ENCODE measurements at regions not wholly inside any gene's neighbourhood (a gene's known extent, or its start where the extent isn't known, plus 50 kb on each side); places are given as distances from the start of the nearest gene placed in this dataset.

DNA sequence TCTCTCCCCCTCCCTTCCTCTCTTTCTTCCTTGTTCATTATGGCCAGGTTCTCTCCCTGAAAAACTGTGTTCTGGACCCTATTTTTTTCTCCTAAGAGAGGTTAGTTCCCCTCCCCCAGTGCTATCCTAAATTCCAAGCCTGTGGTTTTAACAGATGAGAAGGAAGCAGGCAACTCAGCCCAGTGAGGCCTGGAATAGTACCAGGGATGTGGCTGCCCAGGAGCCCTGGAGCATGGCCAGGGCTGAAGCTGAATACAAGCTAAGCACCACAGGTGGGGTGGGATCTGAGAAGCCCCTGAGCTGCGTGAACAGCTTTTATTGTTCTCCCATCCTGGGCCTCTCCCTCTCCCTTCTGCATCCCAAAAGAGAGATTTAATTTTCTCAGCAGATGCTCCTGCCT is 1581.3 kb upstream of the TMEM132C start:
- Histone ChIP-seq H3K27ac (ENCODE audit: low read depth in 2 of 2, low read length in 1 of 2) (no peak overlapping the region), H3K4me1 (ENCODE audit: control insufficient read depth in 2 of 2, insufficient read depth in 2 of 2, low read length in 1 of 2) (no peaks in the 10 kb centered on the region), H3K27me3 (ENCODE audit: control insufficient read depth in 1 of 2, insufficient read depth in 2 of 2, low read length in 2 of 2) (no peaks in the 10 kb centered on the region), H3K4me3 (ENCODE audit: low read depth in 1 of 2, low read length in 2 of 2) (no peak overlapping the region), H3K36me3 (ENCODE audit: control insufficient read depth in 2 of 2, insufficient read depth in 2 of 2, low read length in 1 of 2) (no peaks in the 10 kb centered on the region), H3K9me3 (ENCODE audit: control insufficient read depth in 2 of 2, insufficient read depth in 1 of 2, low read depth in 1 of 2, low read length in 1 of 2) (peaks cover 2 to 6% of the 10 kb centered on the region in 2 donors)
- 44 to 49% methylated on average over 1 of the region's 1 CpG for WGBS, 2 donors

- Histone ChIP-seq H3K4me3 (ENCODE audit: low read depth in 1 of 2, low read length in 2 of 2) (no peak overlapping the region), H3K27me3 (ENCODE audit: control insufficient read depth in 1 of 2, insufficient read depth in 2 of 2, low read length in 2 of 2) (no peaks in the 10 kb centered on the region), H3K9me3 (ENCODE audit: control insufficient read depth in 2 of 2, insufficient read depth in 1 of 2, low read depth in 1 of 2, low read length in 1 of 2) (peaks cover 2 to 6% of the 10 kb centered on the region in 2 donors), H3K36me3 (ENCODE audit: control insufficient read depth in 2 of 2, insufficient read depth in 2 of 2, low read length in 1 of 2) (no peaks in the 10 kb centered on the region), H3K4me1 (ENCODE audit: control insufficient read depth in 2 of 2, insufficient read depth in 2 of 2, low read length in 1 of 2) (no peaks in the 10 kb centered on the region), H3K27ac (ENCODE audit: low read depth in 2 of 2, low read length in 1 of 2) (no peak overlapping the region)
- 90% methylated on average over 4 of the region's 4 CpGs for WGBS, 2 donors
Observed at GRCh38 chr12:126688556-126688955, 1578.4 kb upstream of the TMEM132C start.

- Histone ChIP-seq H3K27ac (ENCODE audit: low read depth in 2 of 2, low read length in 1 of 2) (no peak overlapping the region), H3K9me3 (ENCODE audit: control insufficient read depth in 2 of 2, insufficient read depth in 1 of 2, low read depth in 1 of 2, low read length in 1 of 2) (peaks cover 0 to 2% of the 10 kb centered on the region in 2 donors), H3K4me1 (ENCODE audit: control insufficient read depth in 2 of 2, insufficient read depth in 2 of 2, low read length in 1 of 2) (no peaks in the 10 kb centered on the region), H3K36me3 (ENCODE audit: control insufficient read depth in 2 of 2, insufficient read depth in 2 of 2, low read length in 1 of 2) (no peaks in the 10 kb centered on the region), H3K27me3 (ENCODE audit: control insufficient read depth in 1 of 2, insufficient read depth in 2 of 2, low read length in 2 of 2) (no peaks in the 10 kb centered on the region), H3K4me3 (ENCODE audit: low read depth in 1 of 2, low read length in 2 of 2) (no peak overlapping the region)
- WGBS, 2 donors, result 80 to 91% methylated on average over 3 of the region's 3 CpGs
Observed at GRCh38 chr12:126700096-126700495, 1566.9 kb upstream of the TMEM132C start.

DNA sequence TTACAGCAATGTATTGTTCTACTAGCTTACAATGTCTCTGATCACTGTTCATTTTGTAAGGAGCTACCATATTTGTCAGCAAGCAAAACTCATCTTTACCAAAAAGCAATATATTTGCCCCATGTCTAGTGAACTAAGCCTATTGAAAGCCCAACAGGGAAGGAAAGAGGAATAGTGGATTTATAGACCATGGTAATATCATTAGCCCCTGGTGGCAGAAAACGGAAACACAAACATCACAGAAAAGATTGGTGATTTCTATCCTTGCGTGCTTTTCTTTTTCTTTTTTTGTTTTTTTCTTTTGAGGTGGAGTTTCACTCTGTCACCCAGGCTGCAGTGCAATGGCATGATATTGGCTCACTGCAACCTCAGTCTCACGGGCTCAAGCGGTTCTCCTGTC is 1562.4 kb upstream of the TMEM132C start:
- Histone ChIP-seq H3K36me3 (ENCODE audit: control insufficient read depth in 2 of 2, insufficient read depth in 2 of 2, low read length in 1 of 2) (no peaks in the 10 kb centered on the region), H3K27ac (ENCODE audit: low read depth in 2 of 2, low read length in 1 of 2) (no peak overlapping the region), H3K27me3 (ENCODE audit: control insufficient read depth in 1 of 2, insufficient read depth in 2 of 2, low read length in 2 of 2) (no peaks in the 10 kb centered on the region), H3K4me1 (ENCODE audit: control insufficient read depth in 2 of 2, insufficient read depth in 2 of 2, low read length in 1 of 2) (no peaks in the 10 kb centered on the region), H3K9me3 (ENCODE audit: control insufficient read depth in 2 of 2, insufficient read depth in 1 of 2, low read depth in 1 of 2, low read length in 1 of 2) (no peaks in the 10 kb centered on the region), H3K4me3 (ENCODE audit: low read depth in 1 of 2, low read length in 2 of 2) (no peak overlapping the region)
- 70 to 80% methylated on average over 4 of the region's 4 CpGs for WGBS, 2 donors

DNA sequence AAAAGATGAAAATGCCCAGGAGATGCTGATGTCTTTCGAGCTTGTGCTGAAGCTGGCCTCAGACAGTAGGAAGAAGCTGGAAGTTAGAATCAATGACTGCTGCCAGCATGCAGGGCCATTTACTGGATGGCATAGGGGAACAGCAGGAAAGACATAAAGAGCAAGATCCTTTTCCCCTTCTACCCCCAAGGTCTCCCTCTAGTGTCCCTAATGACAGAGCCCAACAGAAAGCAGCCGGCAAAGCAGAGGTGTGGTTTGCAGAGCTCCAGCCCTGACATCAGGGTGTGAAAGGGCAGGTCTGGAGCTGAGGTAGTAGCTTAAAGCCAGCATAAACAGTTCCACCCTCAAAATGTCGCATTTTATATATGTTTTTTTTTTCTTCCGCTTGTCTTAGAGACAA is 1560.7 kb upstream of the TMEM132C start:
- H3K4me1 ChIP-seq (ENCODE audit: control insufficient read depth in 2 of 2, insufficient read depth in 2 of 2, low read length in 1 of 2), result no peaks in the 10 kb centered on the region
- WGBS, 2 donors, result 29 to 38% methylated on average over 4 of the region's 4 CpGs
- no peak overlapping the region for H3K4me3 ChIP-seq (ENCODE audit: low read depth in 1 of 2, low read length in 2 of 2)
- no peaks in the 10 kb centered on the region for H3K36me3 ChIP-seq (ENCODE audit: control insufficient read depth in 2 of 2, insufficient read depth in 2 of 2, low read length in 1 of 2)
- H3K9me3 ChIP-seq (ENCODE audit: control insufficient read depth in 2 of 2, insufficient read depth in 1 of 2, low read depth in 1 of 2, low read length in 1 of 2), result no peaks in the 10 kb centered on the region
- H3K27ac ChIP-seq (ENCODE audit: low read depth in 2 of 2, low read length in 1 of 2), result no peak overlapping the region
- no peaks in the 10 kb centered on the region for H3K27me3 ChIP-seq (ENCODE audit: control insufficient read depth in 1 of 2, insufficient read depth in 2 of 2, low read length in 2 of 2)

- no peaks in the 10 kb centered on the region for H3K9me3 ChIP-seq (ENCODE audit: control insufficient read depth in 2 of 2, insufficient read depth in 1 of 2, low read depth in 1 of 2, low read length in 1 of 2)
- H3K4me1 ChIP-seq (ENCODE audit: control insufficient read depth in 2 of 2, insufficient read depth in 2 of 2, low read length in 1 of 2), result no peaks in the 10 kb centered on the region
- H3K4me3 ChIP-seq (ENCODE audit: low read depth in 1 of 2, low read length in 2 of 2), result no peak overlapping the region
- 29 to 38% methylated on average over 3 of the region's 3 CpGs for WGBS, 2 donors
- no peaks in the 10 kb centered on the region for H3K27me3 ChIP-seq (ENCODE audit: control insufficient read depth in 1 of 2, insufficient read depth in 2 of 2, low read length in 2 of 2)
- H3K36me3 ChIP-seq (ENCODE audit: control insufficient read depth in 2 of 2, insufficient read depth in 2 of 2, low read length in 1 of 2), result no peaks in the 10 kb centered on the region
- H3K27ac ChIP-seq (ENCODE audit: low read depth in 2 of 2, low read length in 1 of 2), result no peak overlapping the region
Observed at GRCh38 chr12:126708492-126708896, 1558.5 kb upstream of the TMEM132C start.

GRCh38 chr12:126718365-126718764 is 1548.6 kb upstream of the TMEM132C start:
- no peaks in the 10 kb centered on the region for H3K9me3 ChIP-seq (ENCODE audit: control insufficient read depth in 2 of 2, insufficient read depth in 1 of 2, low read depth in 1 of 2, low read length in 1 of 2)
- no peak overlapping the region for H3K4me3 ChIP-seq (ENCODE audit: low read depth in 1 of 2, low read length in 2 of 2)
- no peak overlapping the region for H3K27ac ChIP-seq (ENCODE audit: low read depth in 2 of 2, low read length in 1 of 2)
- H3K4me1 ChIP-seq (ENCODE audit: control insufficient read depth in 2 of 2, insufficient read depth in 2 of 2, low read length in 1 of 2), result no peaks in the 10 kb centered on the region
- no peaks in the 10 kb centered on the region for H3K27me3 ChIP-seq (ENCODE audit: control insufficient read depth in 1 of 2, insufficient read depth in 2 of 2, low read length in 2 of 2)
- no peaks in the 10 kb centered on the region for H3K36me3 ChIP-seq (ENCODE audit: control insufficient read depth in 2 of 2, insufficient read depth in 2 of 2, low read length in 1 of 2)

GRCh38 chr12:126719912-126720705 is 1546.9 kb upstream of the TMEM132C start:
- H3K4me1 ChIP-seq (ENCODE audit: control insufficient read depth in 2 of 2, insufficient read depth in 2 of 2, low read length in 1 of 2), result no peaks in the 10 kb centered on the region
- no peak overlapping the region for H3K4me3 ChIP-seq (ENCODE audit: low read depth in 1 of 2, low read length in 2 of 2)
- no peak overlapping the region for H3K27ac ChIP-seq (ENCODE audit: low read depth in 2 of 2, low read length in 1 of 2)
- peaks cover 0 to 2% of the 10 kb centered on the region in 2 donors for H3K9me3 ChIP-seq (ENCODE audit: control insufficient read depth in 2 of 2, insufficient read depth in 1 of 2, low read depth in 1 of 2, low read length in 1 of 2)
- H3K36me3 ChIP-seq (ENCODE audit: control insufficient read depth in 2 of 2, insufficient read depth in 2 of 2, low read length in 1 of 2), result no peaks in the 10 kb centered on the region
- no peaks in the 10 kb centered on the region for H3K27me3 ChIP-seq (ENCODE audit: control insufficient read depth in 1 of 2, insufficient read depth in 2 of 2, low read length in 2 of 2)
- 55 to 61% methylated on average over 5 of the region's 5 CpGs for WGBS, 2 donors

DNA sequence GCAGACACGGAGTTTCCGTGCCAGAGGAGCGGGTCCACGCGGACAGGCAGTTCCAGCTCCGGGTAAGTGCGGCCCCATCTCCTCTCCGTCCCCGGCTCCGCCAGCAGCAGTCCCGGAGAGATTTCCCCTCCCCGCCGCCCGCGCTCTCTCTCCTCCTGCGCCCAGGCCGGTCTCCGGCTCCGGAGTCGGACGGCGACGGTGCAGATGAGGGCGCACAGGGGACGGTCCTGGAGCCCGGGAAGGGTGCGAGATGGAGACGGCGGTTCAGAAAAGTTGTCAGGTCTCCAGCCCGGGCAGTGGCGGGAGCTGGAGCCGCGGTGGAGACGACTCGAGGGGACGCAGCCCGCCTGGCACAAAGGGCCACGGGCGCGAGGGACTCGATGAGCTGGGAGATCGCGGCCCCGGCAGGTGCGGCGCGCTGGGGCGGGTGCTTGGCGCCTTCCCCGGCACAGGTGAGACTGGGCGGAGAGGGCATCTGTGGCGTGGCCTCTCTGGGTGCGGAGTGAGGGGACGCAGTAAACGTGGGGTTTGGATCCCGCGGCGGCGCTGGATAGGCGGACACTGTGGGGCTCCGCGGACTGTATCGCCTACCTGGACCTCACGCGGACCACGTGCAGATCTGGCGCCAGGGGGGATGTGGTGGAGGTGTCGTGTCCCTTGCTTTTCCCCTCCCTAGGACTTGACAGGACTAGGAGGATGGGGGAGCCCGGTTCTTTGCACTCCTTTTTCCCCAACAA is 1540.3 kb upstream of the TMEM132C start:
- peaks cover 0 to 9% of the 10 kb centered on the region in 2 donors for H3K9me3 ChIP-seq (ENCODE audit: control insufficient read depth in 2 of 2, insufficient read depth in 1 of 2, low read depth in 1 of 2, low read length in 1 of 2)
- H3K4me1 ChIP-seq (ENCODE audit: control insufficient read depth in 2 of 2, insufficient read depth in 2 of 2, low read length in 1 of 2), result no peaks in the 10 kb centered on the region
- peaks cover 8% of the 10 kb centered on the region in 2 donors for H3K27me3 ChIP-seq (ENCODE audit: control insufficient read depth in 1 of 2, insufficient read depth in 2 of 2, low read length in 2 of 2)
- WGBS, 2 donors, result 9 to 10% methylated on average over 67 to 69 of the region's 69 CpGs
- no peak overlapping the region for H3K4me3 ChIP-seq (ENCODE audit: low read depth in 1 of 2, low read length in 2 of 2)
- no peaks in the 10 kb centered on the region for H3K36me3 ChIP-seq (ENCODE audit: control insufficient read depth in 2 of 2, insufficient read depth in 2 of 2, low read length in 1 of 2)
- no peak overlapping the region for H3K27ac ChIP-seq (ENCODE audit: low read depth in 2 of 2, low read length in 1 of 2)
